ENCODE measurements at regions not wholly inside any gene's neighbourhood (a gene's known extent, or its start where the extent isn't known, plus 50 kb on each side); places are given as distances from the start of the nearest gene placed in this dataset.

DNA sequence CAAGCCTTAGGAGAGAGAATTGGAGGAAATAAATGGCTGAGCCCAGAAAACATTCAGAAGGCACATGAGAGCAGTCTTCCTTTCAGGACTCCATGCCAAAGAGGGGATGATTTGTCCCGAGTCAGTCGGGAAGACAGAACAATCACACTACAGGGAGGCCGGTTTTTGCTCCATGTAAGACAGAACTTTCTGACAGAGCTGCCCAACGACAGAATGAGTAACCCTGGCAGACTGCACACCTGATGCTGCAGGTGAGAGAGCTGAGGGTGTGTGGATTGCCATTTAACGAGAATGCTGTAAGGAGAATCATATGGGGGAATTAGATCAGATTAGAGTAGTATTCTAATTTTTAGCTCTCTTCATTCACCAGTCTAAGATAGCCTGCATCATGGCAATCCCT is 533.0 kb downstream of the EPHB1 start:
- intact Hi-C loops (cut with micrococcal nuclease): no loop called here
- Mint-ChIP-seq H3K27ac (no peak overlapping the region), H3K36me3 (no peaks in the 10 kb centered on the region), H3K9me3 (peaks cover 0 to 10% (median 3%) of the 10 kb centered on the region in 11 donors), H3K4me3 (no peak overlapping the region), H3K4me1 (no peaks in the 10 kb centered on the region), H3K27me3 (peaks cover 0 to 5% (median 0%) of the 10 kb centered on the region in 5 donors)
- ChIA-PET CTCF (no interaction called here), POLR2A (no interaction called here)
- ATAC-seq (no peak), DNase-seq (no peak)
- no peaks in the 10 kb centered on the region for H3K9me3 ChIP-seq (ENCODE audit: control insufficient read depth in 2 of 3, low read length in 3 of 3)
- no peak overlapping the region for H3K4me3 ChIP-seq (ENCODE audit: low read length)
- no peaks in the 10 kb centered on the region for H3K27me3 ChIP-seq (ENCODE audit: control insufficient read depth in 2 of 2, insufficient read depth in 2 of 2, low read length in 2 of 2)
- H3K36me3 ChIP-seq (ENCODE audit: control insufficient read depth in 2 of 3, insufficient read depth in 3 of 3, low read length in 3 of 3): no peaks in the 10 kb centered on the region
- no peaks in the 10 kb centered on the region for H3K4me1 ChIP-seq (ENCODE audit: control insufficient read depth in 2 of 2, insufficient read depth in 2 of 2, low read length in 2 of 2)
- H3K27ac ChIP-seq (ENCODE audit: low read depth, low read length): no peak overlapping the region

DNA sequence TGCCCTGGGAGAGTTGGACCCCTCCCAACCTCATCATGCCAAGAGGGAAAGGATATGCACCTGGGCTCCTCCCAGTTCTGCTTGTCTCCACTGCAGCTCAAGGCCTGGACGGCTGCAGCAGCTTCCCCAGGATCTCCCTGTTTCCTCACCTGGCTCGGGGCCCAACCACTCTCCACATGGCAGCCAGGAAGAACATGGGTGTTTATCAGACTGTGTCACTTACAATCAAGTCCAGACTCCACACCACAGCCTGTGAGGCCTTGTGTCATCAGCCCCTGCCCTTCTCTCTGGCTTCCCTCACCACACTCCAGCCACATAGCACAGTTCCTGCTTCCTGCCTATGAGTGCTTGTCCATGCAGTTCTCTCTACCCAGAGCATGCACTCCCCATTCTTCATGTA is 534.4 kb downstream of the EPHB1 start:
- POLR2A ChIA-PET: no interaction called here
- H3K9me3 Mint-ChIP-seq: peaks cover 0 to 10% (median 4%) of the 10 kb centered on the region in 11 donors
- H3K4me1 Mint-ChIP-seq: no peaks in the 10 kb centered on the region
- Histone ChIP-seq H3K9me3 (ENCODE audit: control insufficient read depth in 2 of 3, low read length in 3 of 3) (no peaks in the 10 kb centered on the region), H3K27me3 (ENCODE audit: control insufficient read depth in 2 of 2, insufficient read depth in 2 of 2, low read length in 2 of 2) (no peaks in the 10 kb centered on the region), H3K36me3 (ENCODE audit: control insufficient read depth in 2 of 3, insufficient read depth in 3 of 3, low read length in 3 of 3) (no peaks in the 10 kb centered on the region), H3K27ac (ENCODE audit: low read depth, low read length) (no peak overlapping the region), H3K4me1 (ENCODE audit: control insufficient read depth in 2 of 2, insufficient read depth in 2 of 2, low read length in 2 of 2) (no peaks in the 10 kb centered on the region), H3K4me3 (ENCODE audit: low read length) (no peak overlapping the region)
- DNase-seq (no peak), ATAC-seq (no peak)
- H3K36me3 Mint-ChIP-seq: no peaks in the 10 kb centered on the region
- H3K27me3 Mint-ChIP-seq: peaks cover 0 to 7% (median 0%) of the 10 kb centered on the region in 5 donors
- intact Hi-C loops (cut with micrococcal nuclease): no loop called here
- no peak overlapping the region for H3K4me3 Mint-ChIP-seq
- CTCF ChIA-PET: no interaction called here
- no peak overlapping the region for H3K27ac Mint-ChIP-seq

DNA sequence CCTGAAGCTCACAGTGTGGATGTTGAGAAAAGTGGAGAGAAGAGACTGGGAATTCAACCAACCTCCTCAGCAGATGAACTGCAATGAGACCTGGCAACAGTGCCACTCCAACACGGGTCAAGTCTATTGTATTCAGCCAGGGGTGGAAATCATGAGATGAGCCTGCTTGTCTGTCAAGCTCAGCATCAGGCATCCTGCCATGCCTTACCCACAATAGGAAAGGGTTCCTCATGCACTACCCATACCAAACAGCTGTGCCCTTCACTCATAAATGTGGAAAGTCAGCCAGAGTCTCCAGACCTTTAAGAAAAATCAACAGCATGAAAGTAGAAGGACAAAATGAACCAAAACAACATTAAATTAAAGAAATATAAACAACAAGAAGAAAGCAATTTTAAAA is 542.1 kb downstream of the EPHB1 start:
- Histone ChIP-seq H3K9me3 (ENCODE audit: control insufficient read depth in 2 of 3, low read length in 3 of 3) (no peaks in the 10 kb centered on the region), H3K4me3 (ENCODE audit: low read length) (no peak overlapping the region), H3K27me3 (ENCODE audit: control insufficient read depth in 2 of 2, insufficient read depth in 2 of 2, low read length in 2 of 2) (no peaks in the 10 kb centered on the region), H3K4me1 (ENCODE audit: control insufficient read depth in 2 of 2, insufficient read depth in 2 of 2, low read length in 2 of 2) (no peaks in the 10 kb centered on the region), H3K36me3 (ENCODE audit: control insufficient read depth in 2 of 3, insufficient read depth in 3 of 3, low read length in 3 of 3) (no peaks in the 10 kb centered on the region), H3K27ac (ENCODE audit: low read depth, low read length) (no peak overlapping the region)
- ChIA-PET POLR2A (no interaction called here), CTCF (no interaction called here)
- intact Hi-C loops (cut with micrococcal nuclease): no loop called here
- DNase-seq: no peak
- H3K27me3 Mint-ChIP-seq: peaks cover 0 to 14% (median 6%) of the 10 kb centered on the region in 5 donors
- no peak for ATAC-seq
- no peak overlapping the region for H3K27ac Mint-ChIP-seq
- peaks cover 0 to 22% (median 11%) of the 10 kb centered on the region in 11 donors for H3K9me3 Mint-ChIP-seq
- H3K4me1 Mint-ChIP-seq: no peaks in the 10 kb centered on the region
- no peak overlapping the region for H3K4me3 Mint-ChIP-seq
- peaks cover 0 to 7% (median 0%) of the 10 kb centered on the region in 5 donors for H3K36me3 Mint-ChIP-seq

DNA sequence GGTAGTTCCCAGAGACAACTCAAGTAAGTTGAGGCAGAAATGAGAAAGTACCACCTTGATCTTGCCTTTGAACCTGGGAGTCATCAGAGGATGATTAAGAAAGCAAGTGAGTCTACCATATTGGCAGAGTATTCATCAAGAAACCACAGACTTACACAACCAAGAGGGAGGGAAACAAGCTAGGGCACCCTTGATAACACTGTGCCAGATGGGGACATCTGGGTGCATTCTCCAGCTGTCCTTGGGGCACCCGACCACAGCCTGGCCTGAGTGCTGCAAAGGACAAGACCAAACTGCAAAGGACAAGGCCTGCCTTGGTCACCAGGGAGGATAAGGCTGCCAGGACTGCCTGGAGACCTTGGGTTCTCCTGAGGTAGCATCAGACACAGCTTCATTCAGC is 553.6 kb downstream of the EPHB1 start:
- no peaks in the 10 kb centered on the region for H3K4me1 ChIP-seq (ENCODE audit: control insufficient read depth in 2 of 2, insufficient read depth in 2 of 2, low read length in 2 of 2)
- Mint-ChIP-seq H3K27ac (no peak overlapping the region), H3K27me3 (peaks cover 0 to 4% (median 3%) of the 10 kb centered on the region in 5 donors), H3K36me3 (no peaks in the 10 kb centered on the region), H3K4me3 (no peak overlapping the region), H3K4me1 (no peaks in the 10 kb centered on the region), H3K9me3 (peaks cover 0 to 15% (median 4%) of the 10 kb centered on the region in 11 donors)
- H3K27me3 ChIP-seq (ENCODE audit: control insufficient read depth in 2 of 2, insufficient read depth in 2 of 2, low read length in 2 of 2): no peaks in the 10 kb centered on the region
- ChIA-PET POLR2A (no interaction called here), CTCF (no interaction called here)
- DNase-seq (no peak), ATAC-seq (no peak)
- no peak overlapping the region for H3K27ac ChIP-seq (ENCODE audit: low read depth, low read length)
- H3K36me3 ChIP-seq (ENCODE audit: control insufficient read depth in 2 of 3, insufficient read depth in 3 of 3, low read length in 3 of 3): no peaks in the 10 kb centered on the region
- no peak overlapping the region for H3K4me3 ChIP-seq (ENCODE audit: low read length)
- intact Hi-C loops (cut with micrococcal nuclease): no loop called here
- no peaks in the 10 kb centered on the region for H3K9me3 ChIP-seq (ENCODE audit: control insufficient read depth in 2 of 3, low read length in 3 of 3)

DNA sequence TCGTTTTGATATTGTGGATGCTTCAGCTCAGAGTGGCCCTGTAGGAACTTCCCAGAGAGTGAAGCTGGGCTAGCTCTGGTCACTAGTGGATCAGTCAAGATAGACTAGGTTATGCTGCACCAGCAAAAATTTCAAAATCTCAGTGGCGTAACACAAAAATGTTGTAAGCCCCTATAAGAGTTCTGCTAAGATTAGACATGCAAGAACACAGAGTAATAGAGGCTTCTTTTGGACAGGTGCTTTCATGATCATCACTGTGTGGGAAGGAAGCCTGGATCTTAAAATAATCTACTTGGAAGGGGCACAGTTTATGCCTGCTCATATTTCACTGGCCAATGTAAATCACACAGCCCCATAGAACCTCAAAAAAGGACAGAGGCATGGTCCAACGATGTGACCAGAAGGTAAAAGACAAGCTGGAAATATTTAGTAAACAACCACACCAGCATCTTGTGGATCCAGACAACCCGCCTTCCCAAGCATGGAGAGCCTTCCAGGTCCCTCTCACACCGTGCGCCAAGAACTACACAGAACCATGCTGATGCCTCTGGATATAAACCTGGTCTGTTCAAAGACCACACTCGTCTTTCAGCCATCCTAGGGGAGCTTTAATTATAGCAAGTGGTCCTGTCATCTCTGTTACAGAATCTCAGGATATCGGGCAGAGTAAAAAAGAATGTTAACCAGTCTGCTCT is 554.3 kb downstream of the EPHB1 start:
- Histone ChIP-seq H3K27me3 (ENCODE audit: control insufficient read depth in 2 of 2, insufficient read depth in 2 of 2, low read length in 2 of 2) (no peaks in the 10 kb centered on the region), H3K27ac (ENCODE audit: low read depth, low read length) (no peak overlapping the region), H3K4me3 (ENCODE audit: low read length) (no peak overlapping the region), H3K9me3 (ENCODE audit: control insufficient read depth in 2 of 3, low read length in 3 of 3) (no peaks in the 10 kb centered on the region), H3K36me3 (ENCODE audit: control insufficient read depth in 2 of 3, insufficient read depth in 3 of 3, low read length in 3 of 3) (no peaks in the 10 kb centered on the region), H3K4me1 (ENCODE audit: control insufficient read depth in 2 of 2, insufficient read depth in 2 of 2, low read length in 2 of 2) (no peaks in the 10 kb centered on the region)
- POLR2A ChIA-PET: no interaction called here
- ATAC-seq: no peak
- CTCF ChIA-PET: no interaction called here
- intact Hi-C loops (cut with micrococcal nuclease): no loop called here
- Mint-ChIP-seq H3K27me3 (peaks cover 0 to 4% (median 3%) of the 10 kb centered on the region in 5 donors), H3K9me3 (peaks cover 0 to 19% (median 4%) of the 10 kb centered on the region in 11 donors), H3K36me3 (no peaks in the 10 kb centered on the region), H3K4me3 (no peak overlapping the region), H3K4me1 (no peaks in the 10 kb centered on the region), H3K27ac (no peak overlapping the region)
- DNase-seq: no peak

DNA sequence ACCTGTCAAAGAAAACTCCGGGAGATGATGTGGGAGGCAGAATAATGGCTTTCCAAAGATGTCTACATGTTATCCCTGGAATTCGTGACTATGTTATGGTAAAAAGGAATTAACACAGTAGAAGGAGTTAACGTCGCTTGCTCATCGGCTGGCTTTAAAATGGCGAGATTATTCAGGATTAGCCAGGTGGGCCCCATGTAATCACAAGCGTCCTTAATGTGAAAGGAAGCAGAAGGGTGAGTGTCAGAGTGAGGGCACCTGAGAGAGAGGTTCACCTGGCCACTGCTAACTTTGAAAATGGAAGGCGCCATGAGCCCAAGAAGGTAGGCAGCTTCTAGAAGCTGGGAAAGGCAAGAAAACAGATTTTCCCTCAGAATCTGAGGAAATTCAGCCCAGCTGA is 557.2 kb downstream of the EPHB1 start:
- no peak for DNase-seq
- Mint-ChIP-seq H3K27ac (no peak overlapping the region), H3K4me3 (no peak overlapping the region), H3K9me3 (peaks cover 0 to 23% (median 4%) of the 10 kb centered on the region in 11 donors), H3K27me3 (peaks cover 0 to 4% (median 2%) of the 10 kb centered on the region in 5 donors), H3K4me1 (no peaks in the 10 kb centered on the region), H3K36me3 (no peaks in the 10 kb centered on the region)
- Histone ChIP-seq H3K4me3 (ENCODE audit: low read length) (no peak overlapping the region), H3K9me3 (ENCODE audit: control insufficient read depth in 2 of 3, low read length in 3 of 3) (peaks cover 0 to 4% (median 0%) of the 10 kb centered on the region in 3 experiments), H3K27me3 (ENCODE audit: control insufficient read depth in 2 of 2, insufficient read depth in 2 of 2, low read length in 2 of 2) (no peaks in the 10 kb centered on the region), H3K4me1 (ENCODE audit: control insufficient read depth in 2 of 2, insufficient read depth in 2 of 2, low read length in 2 of 2) (no peaks in the 10 kb centered on the region), H3K27ac (ENCODE audit: low read depth, low read length) (no peak overlapping the region), H3K36me3 (ENCODE audit: control insufficient read depth in 2 of 3, insufficient read depth in 3 of 3, low read length in 3 of 3) (no peaks in the 10 kb centered on the region)
- intact Hi-C loops (cut with micrococcal nuclease): no loop called here
- ATAC-seq: no peak
- ChIA-PET CTCF (no interaction called here), POLR2A (no interaction called here)

DNA sequence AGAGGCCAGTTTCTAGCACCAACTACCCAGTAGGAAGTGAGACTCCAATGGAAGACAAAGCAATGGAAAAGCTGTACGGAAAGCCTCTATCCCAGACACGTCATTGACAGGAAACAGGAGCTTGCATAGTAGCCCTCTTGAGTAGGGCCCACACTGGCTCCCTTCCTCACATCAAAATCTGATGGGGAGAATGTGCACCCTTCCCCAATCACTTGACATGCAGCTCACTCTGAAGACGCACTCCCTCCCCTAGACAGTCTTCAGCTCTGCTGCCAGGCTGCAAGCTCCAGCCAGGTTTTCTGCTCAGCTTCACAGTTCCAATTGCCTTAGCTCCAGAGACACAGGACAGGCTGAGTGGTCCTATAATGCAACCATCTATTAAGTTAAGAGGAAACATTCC is 567.8 kb downstream of the EPHB1 start:
- Mint-ChIP-seq H3K27me3 (peaks cover 0 to 4% (median 0%) of the 10 kb centered on the region in 5 donors), H3K27ac (no peak overlapping the region), H3K36me3 (no peaks in the 10 kb centered on the region), H3K9me3 (peaks cover 0 to 9% (median 2%) of the 10 kb centered on the region in 11 donors), H3K4me3 (no peak overlapping the region), H3K4me1 (no peaks in the 10 kb centered on the region)
- Histone ChIP-seq H3K4me3 (ENCODE audit: low read length) (no peak overlapping the region), H3K27ac (ENCODE audit: low read depth, low read length) (no peak overlapping the region), H3K27me3 (ENCODE audit: control insufficient read depth in 2 of 2, insufficient read depth in 2 of 2, low read length in 2 of 2) (no peaks in the 10 kb centered on the region), H3K4me1 (ENCODE audit: control insufficient read depth in 2 of 2, insufficient read depth in 2 of 2, low read length in 2 of 2) (no peaks in the 10 kb centered on the region), H3K9me3 (ENCODE audit: control insufficient read depth in 2 of 3, low read length in 3 of 3) (no peaks in the 10 kb centered on the region), H3K36me3 (ENCODE audit: control insufficient read depth in 2 of 3, insufficient read depth in 3 of 3, low read length in 3 of 3) (no peaks in the 10 kb centered on the region)
- no peak for DNase-seq
- intact Hi-C loops (cut with micrococcal nuclease): no loop called here
- ChIA-PET CTCF (no interaction called here), POLR2A (no interaction called here)
- ATAC-seq: no peak

Measured in naive thymus-derived CD4-positive, alpha-beta T cell (primary cell).